OCI-LY7 (cell line): ENCODE measurements at regions not wholly inside any gene's neighbourhood (a gene's known extent, or its start where the extent isn't known, plus 50 kb on each side); places are given as distances from the start of the nearest gene placed in this dataset.

Source experiments
- EZH2phosphoT487 ChIP-seq: fragments of 200-600 bp; sonication (generic); IDR thresholded peaks from 2 replicates; pipeline ENCODE4 v1.6.1; 2018; ENCODE audit warnings: low read depth, borderline replicate concordance, mild to moderate bottlenecking, mixed run types, antibody characterized with exemption, low read length, moderate library complexity, mixed read lengths
- TF ChIP-seq, protein P1 (sequence below): fragments of 200-600 bp; sonication (generic); conservative IDR thresholded peaks from 2 replicates; pipeline ENCODE4 v1.5.1; 2014; ENCODE audit warnings: mild to moderate bottlenecking, antibody characterized with exemption, low read length, moderate library complexity, mixed read lengths

- TF ChIP-seq, protein P1, sequence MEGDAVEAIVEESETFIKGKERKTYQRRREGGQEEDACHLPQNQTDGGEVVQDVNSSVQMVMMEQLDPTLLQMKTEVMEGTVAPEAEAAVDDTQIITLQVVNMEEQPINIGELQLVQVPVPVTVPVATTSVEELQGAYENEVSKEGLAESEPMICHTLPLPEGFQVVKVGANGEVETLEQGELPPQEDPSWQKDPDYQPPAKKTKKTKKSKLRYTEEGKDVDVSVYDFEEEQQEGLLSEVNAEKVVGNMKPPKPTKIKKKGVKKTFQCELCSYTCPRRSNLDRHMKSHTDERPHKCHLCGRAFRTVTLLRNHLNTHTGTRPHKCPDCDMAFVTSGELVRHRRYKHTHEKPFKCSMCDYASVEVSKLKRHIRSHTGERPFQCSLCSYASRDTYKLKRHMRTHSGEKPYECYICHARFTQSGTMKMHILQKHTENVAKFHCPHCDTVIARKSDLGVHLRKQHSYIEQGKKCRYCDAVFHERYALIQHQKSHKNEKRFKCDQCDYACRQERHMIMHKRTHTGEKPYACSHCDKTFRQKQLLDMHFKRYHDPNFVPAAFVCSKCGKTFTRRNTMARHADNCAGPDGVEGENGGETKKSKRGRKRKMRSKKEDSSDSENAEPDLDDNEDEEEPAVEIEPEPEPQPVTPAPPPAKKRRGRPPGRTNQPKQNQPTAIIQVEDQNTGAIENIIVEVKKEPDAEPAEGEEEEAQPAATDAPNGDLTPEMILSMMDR = no peak
- TF ChIP-seq EZH2phosphoT487 = no peak
Measured at GRCh38 chr6:164337925-164338397, 923.4 kb downstream of the QKI start.
